GM12873 (cell line): ENCODE measurements at regions not wholly inside any gene's neighbourhood (a gene's known extent, or its start where the extent isn't known, plus 50 kb on each side); places are given as distances from the start of the nearest gene placed in this dataset.

Experiments used
- CTCF ChIP-seq: IDR thresholded peaks from 2 replicates; pipeline ENCODE4 v1.5.1; 2012; ENCODE audit warnings: low read depth, mild to moderate bottlenecking, moderate library complexity, low read length, control low read depth; ENCODE audit not compliant: insufficient read depth; ENCODE audit errors: missing control alignments

GRCh38 chrX:77065896-77066295, 381.3 kb upstream of the FGF16 start:
- no peak for TF ChIP-seq CTCF

- TF ChIP-seq CTCF: no peak
These were observed 376.8 kb upstream of the FGF16 start for GRCh38 chrX:77070202-77070918.

- no peak for TF ChIP-seq CTCF
These were observed 370.3 kb upstream of the FGF16 start for GRCh38 chrX:77076896-77077295.

GRCh38 chrX:77085372-77085771, 361.8 kb upstream of the FGF16 start:
- TF ChIP-seq CTCF: no peak

- TF ChIP-seq CTCF: no peak
These were observed 359.5 kb upstream of the FGF16 start for GRCh38 chrX:77087529-77088169.

GRCh38 chrX:77088233-77088632, 359.0 kb upstream of the FGF16 start:
- TF ChIP-seq CTCF: no peak

GRCh38 chrX:77114501-77114900, 332.7 kb upstream of the FGF16 start:
- TF ChIP-seq CTCF: no peak
